K562 (cell line): ENCODE measurements at regions not wholly inside any gene's neighbourhood (a gene's known extent, or its start where the extent isn't known, plus 50 kb on each side); places are given as distances from the start of the nearest gene placed in this dataset.

ENCODE experiments used
- ATAC-seq: fragments of 200-7000 bp; cut with Tn5 transposase; 3 replicates; pipeline ENCODE4 v1.9.1; 2020; ENCODE audit warnings: moderate library complexity
- BruUV-seq: library from RNA; stranded (reverse); fragments of 400-500 nt; replicated peaks from 2 replicates; lab custom pipeline; 2021; lab: Mats Ljungman, UMichigan
- CTCF ChIA-PET: fragments of 300-600 bp; formaldehyde crosslinking; extraction: SDS; loops from one replicate; lab custom pipeline; 2021; ENCODE audit warnings: low intra/inter-chr PET ratio; lab: Yijun Ruan, JAX
- POLR2A ChIA-PET: fragments of 300-600, 350-650 bp; sonication (Branson Sonifier 250); formaldehyde crosslinking; extraction: SDS; loops from one replicate; lab custom pipeline; 2021; ENCODE audit warnings: antibody characterized with exemption, inconsistent platforms; lab: Yijun Ruan, JAX
- DNase-seq, 4 experiments: peaks; one replicate each; pipeline versions ENCODE4 v3.0.0 to v3.0.0-alpha.2; 2011 to 2018; ENCODE audit warnings: low spot score in 3 of 4, mixed read lengths in 3 of 4; ENCODE audit errors: extremely low read depth in 1 of 4
- FAIRE-seq: peaks from 2 replicates; lab custom pipeline; 2011; peaks lifted over from hg19 to GRCh38; lab: Jason Lieb, UNC
- H2AFZ ChIP-seq: 2 replicates; pipeline ENCODE4 v1.6.0; 2011; ENCODE audit warnings: low read depth, low read length, control low read depth, inconsistent platforms
- H3K27ac ChIP-seq: fragments of 200-600 bp; 3 replicates; pipeline ENCODE4 v1.8.0; 2011; ENCODE audit warnings: low read depth, mild to moderate bottlenecking, control low read depth, inconsistent platforms, low read length, moderate library complexity, mixed read lengths; ENCODE audit errors: extremely low read depth
- H3K27me3 ChIP-seq, 2 experiments: fragments of 300-600 bp in 1 of 2; 2 replicates in 1 of 2; 3 replicates in 1 of 2; pipeline versions ENCODE4 v1.6.0 to v1.8.0; 2011; ENCODE audit warnings: inconsistent platforms in 2 of 2, low read length in 2 of 2, mild to moderate bottlenecking in 1 of 2, mixed read lengths in 1 of 2, moderate library complexity in 1 of 2; ENCODE audit not compliant: control insufficient read depth in 2 of 2, insufficient read depth in 2 of 2
- H3K36me3 ChIP-seq: fragments of 300-600 bp; 3 replicates; pipeline ENCODE4 v1.8.0; 2011; ENCODE audit warnings: mild to moderate bottlenecking, low read length, inconsistent platforms; ENCODE audit not compliant: control insufficient read depth, insufficient read depth
- H3K4me1 ChIP-seq, 2 experiments: fragments of 200-600 bp in 1 of 2; replicated peaks in 1 of 2; 2 replicates in 1 of 2; 3 replicates in 1 of 2; pipeline versions ENCODE4 v1.5.1 to v1.8.0; 2011; ENCODE audit warnings: inconsistent platforms in 2 of 2, low read length in 2 of 2, mild to moderate bottlenecking in 1 of 2, mixed read lengths in 1 of 2, moderate library complexity in 1 of 2; ENCODE audit not compliant: control insufficient read depth in 2 of 2, insufficient read depth in 2 of 2
- H3K4me2 ChIP-seq: 2 replicates; pipeline ENCODE4 v1.6.1; 2011; ENCODE audit warnings: low read length, control low read depth, inconsistent platforms, mixed read lengths; ENCODE audit not compliant: insufficient read depth
- H3K4me3 ChIP-seq: fragments of 200-600 bp; sonication (generic), shearing (Covaris generic); 2 replicates; pipeline ENCODE4 v1.5.1; 2016; ENCODE audit warnings: control low read depth, inconsistent platforms
- H3K79me2 ChIP-seq: fragments of 200-600 bp; 3 replicates; pipeline ENCODE4 v1.8.0; 2011; ENCODE audit warnings: low read length, inconsistent platforms; ENCODE audit not compliant: control insufficient read depth, insufficient read depth
- H3K9ac ChIP-seq, 2 experiments: 2 replicates each; pipeline versions ENCODE4 v1.6.0 to v1.6.1; 2011; ENCODE audit warnings: low read depth in 2 of 2, low read length in 2 of 2, control low read depth in 1 of 2, inconsistent platforms in 1 of 2, mild to moderate bottlenecking in 1 of 2, mixed read lengths in 1 of 2; ENCODE audit not compliant: insufficient read depth in 1 of 2
- H3K9me1 ChIP-seq: one replicate; pipeline ENCODE4 v1.6.0; 2011; ENCODE audit warnings: inconsistent platforms, mild to moderate bottlenecking, low read length, moderate library complexity; ENCODE audit not compliant: control insufficient read depth, insufficient read depth
- H3K9me3 ChIP-seq: replicated peaks from 2 replicates; pipeline ENCODE4 v1.5.1; 2011; ENCODE audit warnings: low read depth, low read length, inconsistent platforms; ENCODE audit not compliant: control insufficient read depth, insufficient read depth
- H4K20me1 ChIP-seq: replicated peaks from 2 replicates; pipeline ENCODE4 v1.6.1; 2011; ENCODE audit warnings: low read length, inconsistent platforms, mixed read lengths; ENCODE audit not compliant: control insufficient read depth, insufficient read depth
- PREB ChIP-seq: sonication (generic); formaldehyde crosslinking; IDR thresholded peaks from 2 replicates; pipeline ENCODE4 v1.8.1; 2023; ENCODE audit warnings: mild to moderate bottlenecking, missing genetic modification reagents
- PYGO2 ChIP-seq: fragments of 450-650 bp; IDR thresholded peaks from 2 replicates; pipeline ENCODE4 v1.6.1; 2016; ENCODE audit warnings: mild to moderate bottlenecking, missing genetic modification characterization, moderate library complexity, missing compliant biosample characterization
- RFX7 ChIP-seq: fragments of 250-450 bp; sonication (Bioruptor Pico); IDR thresholded peaks from 2 replicates; pipeline ENCODE4 v1.5.1; 2021; ENCODE audit warnings: mild to moderate bottlenecking
- WGBS: fragments of 100-300 bp; shearing (Covaris generic); methylation state at CpG from one replicate; pipeline ENCODE4 v1.1.6; 2016; ENCODE audit warnings: low coverage, mixed read lengths; ENCODE audit not compliant: insufficient coverage; ENCODE audit errors: missing lambda C conversion rate; 5-methylcytosine and 5-hydroxymethylcytosine counted together
- in situ Hi-C: fragments of 300-500 bp; cut with MboI; formaldehyde crosslinking; loops from 4 replicates; pipeline ENCODE4 v1.15.0; 2018; ENCODE audit warnings: inconsistent platforms, mixed read lengths
- intact Hi-C: fragments of 100-400 bp; cut with micrococcal nuclease; formaldehyde crosslinking; loops from 2 replicates; pipeline ENCODE4 v1.14.2; 2022
- TF ChIP-seq, protein P1 (sequence below): fragments of 450-650 bp; IDR thresholded peaks from 2 replicates; pipeline ENCODE4 v1.6.1; 2016; ENCODE audit warnings: missing biosample characterization, missing genetic modification characterization

DNA sequence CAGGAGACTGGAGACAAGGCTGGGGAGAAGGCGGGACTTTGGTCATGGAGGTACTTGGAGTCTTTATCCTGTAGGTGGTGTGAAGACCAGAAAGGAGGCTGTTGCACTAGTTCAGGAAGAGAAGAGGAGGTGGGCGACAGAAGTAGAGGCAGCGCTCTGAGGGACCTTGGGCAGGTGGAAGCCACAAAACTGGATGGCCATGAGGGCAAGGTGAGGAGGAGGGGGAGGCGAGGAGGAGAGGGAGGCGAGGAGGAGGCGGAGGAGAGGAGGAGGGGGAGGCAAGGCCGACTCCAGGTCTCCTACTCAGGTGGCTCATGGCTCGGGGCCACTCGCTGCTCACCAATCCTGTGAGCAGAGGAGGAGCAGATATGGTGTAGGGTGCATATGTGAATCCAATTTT is 125.6 kb downstream of the RPLP1 start:
- ChIA-PET POLR2A (no interaction called here), CTCF (no interaction called here)
- H2AFZ ChIP-seq, result no peak overlapping the region
- no peak overlapping the region for H3K27ac ChIP-seq
- no TSS peak for BruUV-seq
- no peaks in the 10 kb centered on the region for H3K4me1 ChIP-seq
- no peaks in the 10 kb centered on the region for H3K36me3 ChIP-seq
- H3K27me3 ChIP-seq, result peaks cover 11 to 38% of the 10 kb centered on the region in 2 experiments
- ATAC-seq, result no peak
- intact Hi-C loops (no loop called here), in situ Hi-C loops (no loop called here)
- H4K20me1 ChIP-seq, result peaks cover 8% of the 10 kb centered on the region; the same call in 1 of the 2 replicates
- no peak for FAIRE-seq
- no peaks in the 10 kb centered on the region for H3K9me3 ChIP-seq
- 0% methylated on average over 6 of the region's 9 CpGs for WGBS
- DNase-seq, result no peak
- H3K4me3 ChIP-seq, result no peak overlapping the region
- H3K9me1 ChIP-seq, result no peaks in the 10 kb centered on the region
- TF ChIP-seq, protein P1, sequence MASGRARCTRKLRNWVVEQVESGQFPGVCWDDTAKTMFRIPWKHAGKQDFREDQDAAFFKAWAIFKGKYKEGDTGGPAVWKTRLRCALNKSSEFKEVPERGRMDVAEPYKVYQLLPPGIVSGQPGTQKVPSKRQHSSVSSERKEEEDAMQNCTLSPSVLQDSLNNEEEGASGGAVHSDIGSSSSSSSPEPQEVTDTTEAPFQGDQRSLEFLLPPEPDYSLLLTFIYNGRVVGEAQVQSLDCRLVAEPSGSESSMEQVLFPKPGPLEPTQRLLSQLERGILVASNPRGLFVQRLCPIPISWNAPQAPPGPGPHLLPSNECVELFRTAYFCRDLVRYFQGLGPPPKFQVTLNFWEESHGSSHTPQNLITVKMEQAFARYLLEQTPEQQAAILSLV (tag), result no peak
- TF ChIP-seq RFX7 (no peak), PYGO2 (no peak), PREB (no peak)
- H3K9ac ChIP-seq, result no peak overlapping the region
- no peak overlapping the region for H3K4me2 ChIP-seq
- H3K79me2 ChIP-seq, result no peaks in the 10 kb centered on the region
